Activated CD8-positive, alpha-beta memory T cell treated with anti-CD3 and anti-CD28 coated beads, Interleukin-2, amount 50 U/mL, for 48 hours (primary cell): ENCODE measurements at regions not wholly inside any gene's neighbourhood (a gene's known extent, or its start where the extent isn't known, plus 50 kb on each side); places are given as distances from the start of the nearest gene placed in this dataset.
"Not testable (repeated sequence)": the region's sequence is repeated elsewhere in the genome, so short reads cannot be mapped to it uniquely, and the experiment has no call there.

ENCODE experiments used
- DNase-seq: peaks from one replicate; pipeline ENCODE4 v3.0.0-alpha.2; 2020

GRCh38 chr12:76292891-76293290, 55.3 kb downstream of the BBS10 start:
- DNase-seq, result not testable (repeated sequence)

DNA sequence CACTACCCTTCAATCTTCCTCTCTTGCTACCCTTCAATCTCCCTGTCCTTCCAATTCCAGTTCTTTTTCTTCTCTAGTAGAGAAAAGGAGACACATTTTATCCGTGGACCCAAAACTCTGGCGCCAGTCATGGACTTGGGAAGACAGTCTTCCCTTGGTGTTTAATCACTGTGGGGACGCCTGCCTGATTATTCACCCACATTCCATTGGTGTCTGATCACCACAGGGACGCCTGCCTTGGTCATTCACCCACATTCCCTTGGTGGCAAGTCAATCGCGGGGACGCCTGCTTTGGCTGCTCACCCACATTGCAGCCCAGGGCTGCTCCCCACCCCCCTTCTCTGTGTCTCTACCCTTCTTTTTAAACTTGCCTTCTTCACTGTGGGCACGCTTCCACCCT, 55.9 kb downstream of the BBS10 start:
- not testable (repeated sequence) for DNase-seq

- no peak for DNase-seq
These were observed 57.0 kb downstream of the BBS10 start for GRCh38 chr12:76290963-76291859.

GRCh38 chr12:76288218-76288617, 60.0 kb downstream of the BBS10 start:
- no peak for DNase-seq

DNA sequence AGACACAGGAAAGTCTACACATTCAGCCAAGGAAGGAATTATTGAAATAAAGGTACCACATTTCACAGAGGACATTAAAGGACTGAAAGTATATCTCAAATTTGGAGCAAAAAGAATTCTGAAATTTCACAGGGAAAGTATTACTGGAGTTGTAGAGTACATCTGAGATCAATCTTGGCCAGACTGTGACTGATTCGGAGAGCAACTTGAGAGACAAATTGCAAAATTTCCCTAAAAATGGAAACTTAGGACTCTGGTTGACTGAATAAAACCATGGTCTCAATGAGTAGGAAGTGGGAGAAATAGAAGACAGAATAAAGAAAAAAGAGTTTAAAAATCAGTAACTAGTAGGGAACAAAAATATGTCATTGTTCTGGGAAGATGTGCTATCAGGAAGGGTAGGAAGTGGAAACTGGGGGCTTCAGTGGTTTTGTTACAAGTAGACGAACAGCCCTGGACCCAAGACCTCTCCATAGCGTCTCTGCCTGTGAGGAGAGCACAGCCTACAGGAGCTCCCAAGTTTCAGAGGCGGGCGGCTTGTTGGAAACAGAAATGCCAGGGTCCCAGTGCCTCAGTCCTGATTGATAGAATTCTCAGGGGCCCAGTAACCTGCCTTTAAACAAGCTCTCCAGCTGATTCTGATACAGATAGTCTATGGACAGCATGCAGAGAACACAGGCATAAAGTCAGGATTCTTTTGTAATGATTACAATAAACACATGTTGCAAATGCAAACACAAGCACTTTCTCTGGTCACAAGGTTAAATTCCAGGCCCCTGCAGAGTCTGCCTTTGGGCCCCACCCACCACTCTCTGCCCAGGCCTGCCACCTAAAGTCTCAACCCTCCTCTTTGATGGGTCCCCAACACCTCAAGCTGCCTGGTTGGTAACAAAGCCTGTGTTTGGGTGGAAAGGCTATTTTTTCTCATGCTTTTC, 63.1 kb downstream of the BBS10 start:
- no peak for DNase-seq

DNA sequence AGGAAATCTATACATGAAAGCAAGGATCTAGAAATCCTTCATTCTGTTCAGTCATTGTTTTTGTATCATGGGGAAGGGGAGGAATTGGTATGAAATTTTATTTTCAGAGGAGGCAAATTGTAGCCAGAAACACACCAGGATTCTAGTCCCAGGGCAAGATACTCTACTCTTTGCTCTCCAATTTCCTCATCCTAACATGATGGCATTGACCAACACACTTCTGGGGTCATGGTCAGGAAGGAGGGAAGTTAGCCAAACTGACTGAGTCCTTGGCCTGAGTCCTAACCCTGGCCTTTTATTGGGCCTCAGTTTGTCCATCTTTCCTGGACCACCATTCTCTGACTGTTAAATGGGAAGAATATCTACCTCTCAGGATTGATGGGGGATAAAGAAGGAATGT, 65.5 kb downstream of the BBS10 start:
- DNase-seq, result no peak

- DNase-seq, result no peak
These were observed 70.7 kb downstream of the BBS10 start for GRCh38 chr12:76277480-76277879.

GRCh38 chr12:76276499-76277151, 71.6 kb downstream of the BBS10 start:
- no peak for DNase-seq

DNA sequence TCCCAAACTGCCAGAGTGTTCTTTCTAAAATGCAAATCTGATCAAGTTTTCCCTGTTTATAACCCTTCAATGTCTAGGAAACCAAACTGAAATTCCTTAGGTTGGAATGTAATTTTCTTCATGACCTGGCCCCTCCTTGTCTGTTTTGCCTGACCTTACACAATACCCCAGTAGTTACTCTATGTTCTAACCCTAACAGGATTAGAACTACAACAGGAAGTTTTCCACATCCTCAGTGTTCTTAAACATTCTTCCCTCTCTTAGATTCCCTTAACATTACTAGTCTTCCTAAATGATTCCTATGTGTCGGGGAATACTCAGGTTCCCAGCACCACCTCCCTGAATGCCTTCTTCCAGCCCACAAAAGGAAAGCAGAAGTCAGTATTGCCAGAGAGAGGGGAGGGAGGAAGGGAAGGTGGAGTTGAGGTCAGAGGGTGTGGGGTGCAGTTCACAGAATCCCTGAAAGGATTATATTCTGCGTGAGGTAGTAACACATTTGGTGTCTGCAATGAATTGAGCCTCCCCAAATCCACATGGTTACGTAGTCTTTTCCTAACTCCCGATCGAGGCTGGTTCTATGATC, 72.6 kb downstream of the BBS10 start:
- no peak for DNase-seq

DNA sequence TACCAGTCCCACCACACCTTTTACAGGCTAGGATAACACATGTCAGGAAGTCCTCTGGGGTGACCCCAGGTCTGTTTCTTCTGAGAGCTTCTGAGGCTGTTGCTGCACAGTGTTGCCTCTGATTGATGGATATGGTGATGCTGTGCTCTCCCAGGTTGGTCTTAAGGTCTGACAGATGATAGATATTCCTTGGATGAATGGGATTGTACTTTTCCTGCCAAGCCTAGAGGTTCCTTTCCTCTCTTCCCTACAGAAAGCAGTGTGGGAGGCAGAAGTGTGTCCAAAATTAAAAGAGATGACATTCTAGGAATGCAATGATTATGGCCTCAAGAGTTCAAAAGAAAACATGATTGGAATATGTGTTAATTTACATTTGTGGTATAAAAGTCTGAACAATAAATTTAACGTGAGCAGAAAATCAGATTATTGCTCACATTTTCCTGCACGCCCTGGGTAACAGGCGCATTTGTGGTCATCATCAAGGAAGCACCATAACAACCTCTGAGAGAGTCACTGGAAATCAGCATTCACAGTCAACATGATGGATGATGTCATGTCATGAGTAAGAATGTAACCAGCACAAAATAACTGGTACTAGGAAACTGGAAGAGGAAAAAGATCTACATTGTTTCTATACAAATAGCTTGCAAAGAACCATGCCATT, 73.7 kb downstream of the BBS10 start:
- DNase-seq, result no peak

DNA sequence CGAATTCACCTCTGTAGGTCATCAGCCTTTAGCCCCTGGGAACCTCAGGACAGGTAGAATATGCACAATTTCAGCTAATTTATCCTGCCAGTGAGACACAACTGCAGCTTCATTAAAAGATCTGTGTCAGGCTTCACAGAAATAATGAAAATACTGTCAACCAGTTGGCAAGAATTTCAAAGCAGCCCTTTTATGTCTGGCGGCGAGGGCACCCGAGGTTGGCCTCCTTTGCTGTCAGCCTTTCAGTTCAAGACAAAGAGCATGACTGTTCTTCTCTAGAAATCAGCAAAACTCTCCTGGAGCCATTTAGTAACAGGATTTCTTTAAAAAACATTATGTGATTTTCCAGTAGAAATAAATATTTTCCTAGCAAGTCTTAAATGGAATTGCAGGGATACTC, 75.9 kb downstream of the BBS10 start:
- DNase-seq, result no peak

DNA sequence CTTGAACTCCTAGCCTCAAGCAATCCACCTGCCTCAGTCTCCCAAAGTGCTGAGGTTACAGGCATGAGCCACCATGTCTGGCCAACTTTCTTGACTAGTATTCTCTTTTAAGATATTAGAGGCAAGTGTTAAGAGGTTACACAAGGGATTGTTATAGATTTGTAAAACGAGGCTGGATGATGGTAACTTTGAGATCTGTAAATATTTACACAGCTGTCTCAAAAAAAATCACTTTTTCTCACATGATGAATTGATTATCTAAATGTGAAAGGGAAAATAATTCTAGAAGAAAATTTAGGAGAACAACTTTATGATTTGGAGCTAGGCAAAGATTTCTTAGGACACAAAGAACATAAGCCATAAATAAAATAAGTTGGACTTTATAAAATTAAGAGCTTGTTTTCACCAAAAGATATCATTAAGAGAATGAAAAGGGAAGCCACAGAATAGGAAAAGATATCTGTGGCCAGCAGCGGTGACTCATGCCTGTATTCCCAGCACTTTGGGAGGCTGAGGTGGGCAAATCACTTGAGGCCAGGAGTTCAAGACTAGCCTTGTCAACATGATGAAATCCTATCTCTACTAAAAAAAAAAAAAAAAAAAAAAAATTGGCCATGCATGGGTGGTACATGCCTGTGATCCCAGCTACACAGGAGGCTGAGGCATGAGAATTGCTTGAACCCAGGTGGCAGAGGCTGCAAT, 77.4 kb downstream of the BBS10 start:
- DNase-seq, result no peak

DNA sequence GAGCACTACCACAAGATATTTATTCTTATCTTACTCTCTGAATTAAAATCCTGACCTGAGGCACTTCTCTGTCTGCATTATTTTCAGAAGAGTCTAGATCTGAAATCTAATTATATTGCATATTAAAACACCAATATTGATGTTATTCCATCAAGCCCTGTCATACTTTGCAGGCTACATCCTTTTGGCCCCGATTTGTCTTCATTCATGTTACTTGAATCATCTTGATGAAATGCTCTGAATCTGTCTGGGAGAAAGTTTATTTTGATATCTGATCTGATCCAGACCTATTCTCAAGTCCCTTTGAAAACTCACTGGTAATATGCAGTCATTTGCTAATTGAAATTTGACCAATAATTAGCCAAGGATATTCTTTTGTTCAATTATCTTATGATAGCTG, 79.9 kb downstream of the BBS10 start:
- no peak for DNase-seq

DNA sequence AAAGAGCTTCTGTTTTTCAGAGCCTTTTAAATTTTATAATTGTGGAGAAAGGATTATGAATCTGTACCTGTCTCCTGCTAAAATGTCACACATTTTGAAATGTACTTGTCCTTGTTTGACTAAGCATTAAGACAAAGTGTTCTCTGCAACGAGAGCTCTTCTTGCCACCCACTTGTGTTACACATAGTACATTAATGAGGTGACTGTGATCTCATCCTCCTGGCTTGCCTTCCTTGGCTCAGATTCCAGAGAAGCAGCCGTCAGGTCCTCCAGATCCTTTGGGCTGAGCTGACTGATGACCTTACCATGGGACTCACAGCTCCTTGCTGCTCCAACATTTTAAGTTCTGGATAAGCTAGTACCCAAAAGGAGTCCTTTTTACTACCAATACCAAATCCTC, 81.4 kb downstream of the BBS10 start:
- DNase-seq, result no peak

DNA sequence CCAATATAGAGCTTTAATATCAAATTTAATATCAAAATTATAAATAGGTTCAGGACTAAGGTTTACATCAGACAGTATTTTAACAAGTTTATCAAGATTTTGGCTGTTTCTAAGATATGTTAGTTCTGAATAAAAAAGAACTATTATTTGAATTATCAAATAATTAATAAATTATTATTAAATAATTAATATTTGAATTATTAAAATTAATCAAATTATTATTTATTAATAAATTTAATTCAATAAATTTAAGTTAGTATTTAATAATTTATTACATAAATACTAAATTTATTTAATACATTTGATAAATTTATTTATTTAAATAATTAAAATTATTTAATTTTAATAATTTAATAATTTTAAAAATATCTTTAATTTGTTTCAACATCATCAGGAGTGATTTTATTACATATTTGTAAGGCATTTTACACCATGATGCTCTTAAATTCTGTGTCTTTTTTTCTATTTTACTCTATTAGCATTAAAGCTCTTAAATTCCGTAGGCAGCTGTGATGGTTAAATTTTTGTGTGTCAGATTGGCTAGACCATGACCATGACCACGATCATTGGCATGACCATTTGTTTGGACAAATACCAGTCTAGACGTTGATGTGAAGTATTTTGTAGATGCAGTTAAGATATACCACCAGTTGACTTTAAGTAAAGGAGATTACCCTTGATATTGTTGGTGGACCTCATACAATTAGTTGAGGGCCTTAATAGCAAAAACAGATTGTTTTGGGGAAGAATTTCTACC, 82.6 kb downstream of the BBS10 start:
- DNase-seq, result no peak

DNA sequence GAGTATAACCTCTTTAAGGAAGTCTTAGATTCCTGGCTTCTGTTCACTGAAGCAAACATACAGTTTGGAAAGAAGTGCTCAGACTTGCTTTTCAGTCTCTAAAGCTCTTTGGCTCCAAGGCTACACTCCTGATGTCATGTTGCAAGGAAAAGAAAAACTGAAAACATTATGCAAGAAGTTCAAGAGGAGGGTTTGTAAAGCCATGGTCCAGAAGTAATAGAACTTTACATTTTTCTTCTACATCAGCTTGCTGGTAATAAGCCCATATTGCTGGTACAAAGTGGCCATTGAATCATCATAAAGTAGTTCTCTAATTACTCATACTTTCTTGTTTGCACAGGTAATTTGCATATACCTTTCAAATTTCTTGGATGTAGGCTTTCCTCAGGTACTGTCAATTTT, 83.6 kb downstream of the BBS10 start:
- DNase-seq, result no peak

- no peak for DNase-seq
These were observed 84.5 kb downstream of the BBS10 start for GRCh38 chr12:76263696-76264095.

GRCh38 chr12:76260390-76260748, 87.8 kb downstream of the BBS10 start:
- no peak for DNase-seq

DNA sequence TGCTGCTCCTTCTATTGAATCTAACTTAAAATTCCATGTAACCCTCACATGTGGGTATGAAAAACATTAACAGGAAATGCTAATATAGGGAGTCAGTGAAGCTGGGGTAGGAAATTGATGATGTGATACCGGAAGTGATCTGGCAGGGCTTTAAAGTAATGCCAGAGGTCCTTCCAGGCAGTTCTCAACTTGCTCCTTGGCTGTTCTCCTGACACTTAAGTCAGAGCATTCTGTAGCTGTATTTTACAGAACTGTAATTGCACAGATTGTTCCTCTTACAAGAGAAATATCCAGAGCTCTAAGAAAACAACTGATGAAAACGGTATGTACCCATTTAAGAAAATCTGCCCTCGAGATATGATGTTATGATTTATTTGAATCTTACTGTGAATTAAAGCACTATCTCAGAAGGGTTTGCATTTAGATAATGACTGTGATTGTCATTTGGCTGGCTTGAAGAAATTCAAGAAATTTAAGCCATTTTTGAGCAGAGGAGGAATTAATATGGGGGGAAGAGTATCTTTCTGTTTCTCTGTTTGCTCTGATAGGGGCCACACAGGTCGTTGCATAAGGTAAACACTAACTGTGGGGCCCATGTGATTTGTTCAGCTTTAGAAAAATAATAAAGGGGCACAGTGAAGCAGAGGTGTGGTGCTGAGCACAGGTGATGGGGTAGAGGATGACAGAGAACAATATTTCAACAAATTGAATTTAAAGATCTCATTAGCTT, 88.4 kb downstream of the BBS10 start:
- no peak for DNase-seq

DNA sequence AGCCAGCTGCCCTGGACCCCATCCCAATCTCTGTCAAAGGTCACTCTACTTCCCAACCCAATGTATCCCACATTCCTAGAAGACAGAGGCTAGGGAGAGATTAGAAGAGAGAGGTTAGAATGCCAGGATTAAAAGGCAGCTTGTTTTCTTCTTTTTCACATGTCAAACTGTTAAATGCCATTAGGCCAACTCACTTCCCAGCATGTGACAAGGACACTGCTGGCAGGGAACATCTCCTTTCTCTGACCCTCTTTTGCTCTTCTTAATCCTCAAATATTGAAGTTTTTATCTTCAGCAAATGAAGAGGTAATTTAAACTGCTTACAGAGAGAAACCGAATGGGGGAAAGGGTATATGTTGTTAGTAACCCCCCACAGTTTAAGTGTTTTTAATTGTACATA, 89.1 kb downstream of the BBS10 start:
- no peak for DNase-seq
